ENCODE measurements at regions not wholly inside any gene's neighbourhood (a gene's known extent, or its start where the extent isn't known, plus 50 kb on each side); places are given as distances from the start of the nearest gene placed in this dataset.

GRCh38 chr9:99572567-99572966 is 249.1 kb upstream of the NR4A3 start:
- DNase-seq (peak in 1 of 4 donors; percentile 20), ATAC-seq (no peak)
- no peak for TF ChIP-seq CTCF (IDR thresholded peaks at IDR 0.05)
- Histone ChIP-seq H3K4me3 (no peak overlapping the region), H3K27me3 (no peaks in the 10 kb centered on the region), H3K36me3 (no peaks in the 10 kb centered on the region), H3K27ac (no peak overlapping the region), H3K4me1 (no peaks in the 10 kb centered on the region), H3K9me3 (no peaks in the 10 kb centered on the region)
- intact Hi-C loops (cut with DNase I), result no loop called here

- Histone ChIP-seq H3K4me3 (no peak overlapping the region), H3K27ac (no peak overlapping the region), H3K36me3 (no peaks in the 10 kb centered on the region), H3K4me1 (no peaks in the 10 kb centered on the region), H3K9me3 (no peaks in the 10 kb centered on the region), H3K27me3 (no peaks in the 10 kb centered on the region)
- intact Hi-C loops (cut with DNase I), result no loop called here
- no peak for ATAC-seq
- DNase-seq, result no peak
- TF ChIP-seq CTCF (IDR thresholded peaks at IDR 0.05), result no peak
Observed at GRCh38 chr9:99573085-99573484, 248.6 kb upstream of the NR4A3 start.

GRCh38 chr9:99573886-99574285 is 247.8 kb upstream of the NR4A3 start:
- intact Hi-C loops (cut with DNase I), result no loop called here
- no peak for TF ChIP-seq CTCF (IDR thresholded peaks at IDR 0.05)
- no peak for ATAC-seq
- H3K27me3 ChIP-seq, result no peaks in the 10 kb centered on the region
- no peak for DNase-seq
- no peaks in the 10 kb centered on the region for H3K36me3 ChIP-seq
- H3K4me3 ChIP-seq, result no peak overlapping the region
- H3K4me1 ChIP-seq, result no peaks in the 10 kb centered on the region
- H3K9me3 ChIP-seq, result no peaks in the 10 kb centered on the region
- no peak overlapping the region for H3K27ac ChIP-seq

- Histone ChIP-seq H3K36me3 (no peaks in the 10 kb centered on the region), H3K9me3 (no peaks in the 10 kb centered on the region), H3K27ac (no peak overlapping the region), H3K4me1 (peaks cover 0 to 4% of the 10 kb centered on the region in 2 donors), H3K27me3 (no peaks in the 10 kb centered on the region), H3K4me3 (no peak overlapping the region)
- no peak for ATAC-seq
- intact Hi-C loops (cut with DNase I), result no loop called here
- TF ChIP-seq CTCF (IDR thresholded peaks at IDR 0.05), result no peak
- DNase-seq, result peak in 1 of 4 donors; percentile 20
Observed at GRCh38 chr9:99576002-99576401, 245.7 kb upstream of the NR4A3 start.

GRCh38 chr9:99576876-99577275 is 244.8 kb upstream of the NR4A3 start:
- Histone ChIP-seq H3K9me3 (no peaks in the 10 kb centered on the region), H3K4me1 (peaks cover 0 to 4% of the 10 kb centered on the region in 2 donors), H3K27me3 (no peaks in the 10 kb centered on the region), H3K36me3 (no peaks in the 10 kb centered on the region), H3K4me3 (no peak overlapping the region), H3K27ac (no peak overlapping the region)
- no peak for TF ChIP-seq CTCF (IDR thresholded peaks at IDR 0.05)
- ATAC-seq, result no peak
- intact Hi-C loops (cut with DNase I), result no loop called here
- no peak for DNase-seq

Data from left lung (tissue), 4 donors.